ENCODE measurements at regions not wholly inside any gene's neighbourhood (a gene's known extent, or its start where the extent isn't known, plus 50 kb on each side); places are given as distances from the start of the nearest gene placed in this dataset.

- no peak overlapping the region for H3K4me3 ChIP-seq (ENCODE audit: insufficient read depth, low read length)
- H3K36me3 ChIP-seq (ENCODE audit: insufficient read depth, low read length) = no peaks in the 10 kb centered on the region
- H2AFZ ChIP-seq (ENCODE audit: low read length) = no peak overlapping the region
- no peak for TF ChIP-seq CTCF (IDR thresholded peaks at IDR 0.05; ENCODE audit: extremely low read depth, low read depth, low read length)
- H4K20me1 ChIP-seq (ENCODE audit: insufficient read depth, low read length) = no peaks in the 10 kb centered on the region
- no peak overlapping the region for H3K4me2 ChIP-seq (ENCODE audit: insufficient read depth, low read length)
- no peak overlapping the region for H3K27ac ChIP-seq (ENCODE audit: low read depth, low read length)
- H3K27me3 ChIP-seq (ENCODE audit: insufficient read depth, low read length) = peaks cover 49% of the 10 kb centered on the region
- no peaks in the 10 kb centered on the region for H3K79me2 ChIP-seq (ENCODE audit: insufficient read depth, low read length)
- no peaks in the 10 kb centered on the region for H3K4me1 ChIP-seq (ENCODE audit: insufficient read depth, low read length)
- DNase-seq (ENCODE audit: insufficient read length, low spot score, missing footprints) = no peak
- no peaks in the 10 kb centered on the region for H3K9me3 ChIP-seq (ENCODE audit: low read depth, low read length)
These were observed 104.1 kb upstream of the KCTD1 start for GRCh38 chr18:26652501-26652900.

DNA sequence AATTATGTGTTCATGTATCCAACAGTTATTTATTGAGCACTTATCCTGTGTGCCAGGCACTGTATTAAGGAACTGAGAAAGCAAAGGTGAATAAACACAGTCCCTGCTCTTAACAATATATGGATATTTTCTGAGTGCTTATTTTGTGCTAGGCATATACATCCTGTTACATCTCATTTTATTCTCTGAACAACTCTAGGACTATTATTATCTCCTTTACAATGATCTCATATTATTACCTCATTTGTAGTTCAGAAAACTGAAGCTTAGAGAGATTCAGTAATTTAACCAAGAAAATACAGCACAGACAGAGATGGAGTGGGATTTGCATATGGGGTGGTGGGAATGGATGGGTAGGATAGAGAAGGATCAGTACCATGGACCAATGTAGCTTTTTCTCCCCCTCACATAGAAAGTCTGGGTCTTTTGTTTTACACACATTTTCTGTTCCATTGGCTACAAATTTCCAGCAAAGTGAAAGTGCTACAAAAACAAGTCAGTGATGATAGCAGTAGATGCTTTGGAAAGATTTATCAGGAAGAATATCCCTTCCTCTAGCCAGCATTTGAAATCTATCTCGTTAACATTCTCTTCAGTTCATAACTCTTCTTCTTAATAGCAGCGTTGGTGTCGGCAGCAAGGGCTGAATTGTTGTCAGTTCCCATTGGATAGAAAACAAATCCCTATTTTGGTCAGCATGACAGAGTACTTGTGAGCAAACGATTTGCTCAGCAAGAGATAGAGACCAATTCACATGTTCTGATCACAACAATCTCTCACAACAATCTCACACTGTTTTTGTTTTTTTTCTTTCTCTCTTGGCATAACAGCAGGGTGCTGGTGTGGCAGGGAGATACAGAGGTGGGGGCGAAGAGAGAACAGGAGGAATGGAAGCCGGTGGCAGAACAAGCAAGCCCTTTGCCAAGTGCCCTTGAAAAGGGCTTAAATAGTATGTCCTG lies 102.2 kb upstream of the KCTD1 start:
- Histone ChIP-seq H3K36me3 (ENCODE audit: insufficient read depth, low read length) (no peaks in the 10 kb centered on the region), H3K79me2 (ENCODE audit: insufficient read depth, low read length) (no peaks in the 10 kb centered on the region), H2AFZ (ENCODE audit: low read length) (no peak overlapping the region), H3K4me3 (ENCODE audit: insufficient read depth, low read length) (no peak overlapping the region), H3K27ac (ENCODE audit: low read depth, low read length) (no peak overlapping the region), H3K4me1 (ENCODE audit: insufficient read depth, low read length) (no peaks in the 10 kb centered on the region), H3K27me3 (ENCODE audit: insufficient read depth, low read length) (peaks cover 45% of the 10 kb centered on the region), H3K4me2 (ENCODE audit: insufficient read depth, low read length) (no peak overlapping the region), H3K9me3 (ENCODE audit: low read depth, low read length) (no peaks in the 10 kb centered on the region), H4K20me1 (ENCODE audit: insufficient read depth, low read length) (no peaks in the 10 kb centered on the region)
- DNase-seq (ENCODE audit: insufficient read length, low spot score, missing footprints) = no peak
- TF ChIP-seq CTCF (IDR thresholded peaks at IDR 0.05; ENCODE audit: extremely low read depth, low read depth, low read length) = no peak

DNA sequence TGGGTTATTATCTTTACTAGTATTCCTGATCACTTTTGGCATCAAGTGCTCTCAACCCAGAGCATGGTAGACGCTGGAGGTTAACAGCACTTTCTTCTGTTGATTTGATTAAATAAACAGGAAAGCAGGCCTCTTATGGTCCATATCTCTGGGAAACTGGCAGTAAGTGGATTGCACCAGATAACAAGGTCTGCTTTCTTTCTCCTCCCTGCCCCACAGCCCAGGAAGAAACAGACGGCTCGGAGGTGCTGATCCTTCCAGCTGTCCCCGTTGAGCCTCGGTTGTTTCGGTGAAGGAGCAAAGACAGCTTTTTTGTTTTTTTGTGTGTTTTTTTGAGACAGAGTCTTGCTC lies 100.8 kb upstream of the KCTD1 start:
- Histone ChIP-seq H3K4me3 (ENCODE audit: insufficient read depth, low read length) (no peak overlapping the region), H3K27me3 (ENCODE audit: insufficient read depth, low read length) (peaks cover 33% of the 10 kb centered on the region), H2AFZ (ENCODE audit: low read length) (no peak overlapping the region), H3K9me3 (ENCODE audit: low read depth, low read length) (no peaks in the 10 kb centered on the region), H3K4me1 (ENCODE audit: insufficient read depth, low read length) (no peaks in the 10 kb centered on the region), H3K79me2 (ENCODE audit: insufficient read depth, low read length) (no peaks in the 10 kb centered on the region), H3K4me2 (ENCODE audit: insufficient read depth, low read length) (no peak overlapping the region), H3K27ac (ENCODE audit: low read depth, low read length) (no peak overlapping the region), H3K36me3 (ENCODE audit: insufficient read depth, low read length) (no peaks in the 10 kb centered on the region), H4K20me1 (ENCODE audit: insufficient read depth, low read length) (no peaks in the 10 kb centered on the region)
- no peak for DNase-seq (ENCODE audit: insufficient read length, low spot score, missing footprints)
- no peak for TF ChIP-seq CTCF (IDR thresholded peaks at IDR 0.05; ENCODE audit: extremely low read depth, low read depth, low read length)

DNA sequence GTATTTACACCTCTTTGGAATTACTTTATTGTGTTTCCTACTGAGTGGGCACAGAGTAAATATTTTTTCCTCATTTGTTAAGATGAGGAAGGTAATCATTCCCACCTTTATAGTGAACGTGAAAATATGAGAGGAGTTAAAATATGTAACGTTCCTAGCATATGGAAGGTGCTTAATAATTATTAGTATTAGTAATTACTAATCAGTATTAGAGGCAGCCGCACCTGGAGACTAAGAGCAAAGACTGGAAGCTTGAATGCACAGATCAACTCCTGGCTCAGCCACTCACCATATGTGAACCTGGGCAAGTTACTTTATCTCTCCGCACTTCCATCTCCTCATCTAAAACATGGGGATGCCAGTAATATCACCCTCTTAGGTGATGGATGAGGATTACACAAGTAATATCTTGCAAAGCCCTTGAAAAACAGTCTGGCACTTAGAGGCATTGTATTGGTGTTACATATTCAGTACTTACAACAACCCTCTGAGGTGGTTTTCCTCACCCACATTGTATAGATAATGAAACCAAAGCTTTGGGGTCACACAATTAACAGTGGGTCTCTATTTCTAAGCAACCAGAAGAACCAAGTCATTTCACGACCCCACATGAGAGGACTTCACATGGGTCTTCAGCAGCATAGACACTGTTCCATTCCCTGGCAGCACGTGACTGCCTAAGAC lies 100.3 kb upstream of the KCTD1 start:
- Histone ChIP-seq H3K79me2 (ENCODE audit: insufficient read depth, low read length) (no peaks in the 10 kb centered on the region), H3K4me2 (ENCODE audit: insufficient read depth, low read length) (no peak overlapping the region), H3K27me3 (ENCODE audit: insufficient read depth, low read length) (peaks cover 31% of the 10 kb centered on the region), H3K4me1 (ENCODE audit: insufficient read depth, low read length) (no peaks in the 10 kb centered on the region), H3K36me3 (ENCODE audit: insufficient read depth, low read length) (no peaks in the 10 kb centered on the region), H4K20me1 (ENCODE audit: insufficient read depth, low read length) (no peaks in the 10 kb centered on the region), H3K27ac (ENCODE audit: low read depth, low read length) (no peak overlapping the region), H2AFZ (ENCODE audit: low read length) (no peak overlapping the region), H3K4me3 (ENCODE audit: insufficient read depth, low read length) (no peak overlapping the region), H3K9me3 (ENCODE audit: low read depth, low read length) (no peaks in the 10 kb centered on the region)
- no peak for TF ChIP-seq CTCF (IDR thresholded peaks at IDR 0.05; ENCODE audit: extremely low read depth, low read depth, low read length)
- peak; percentile 66 for DNase-seq (ENCODE audit: insufficient read length, low spot score, missing footprints)

Measured in osteoblast (primary cell).